Neural cell (in vitro differentiated cells): ENCODE measurements at regions not wholly inside any gene's neighbourhood (a gene's known extent, or its start where the extent isn't known, plus 50 kb on each side); places are given as distances from the start of the nearest gene placed in this dataset.

ENCODE experiments used
- H2AFZ ChIP-seq: fragments of 200-600, 300-800 bp; sonication (generic), shearing (Covaris generic); 2 replicates; pipeline ENCODE4 v1.6.0; 2014; ENCODE audit warnings: low read depth, mild to moderate bottlenecking, antibody characterized with exemption, low read length, moderate library complexity
- H3F3A ChIP-seq: fragments of 200-600 bp; shearing (Covaris generic); 2 replicates; pipeline ENCODE4 v1.6.1; 2016; ENCODE audit warnings: mild to moderate bottlenecking, moderate library complexity, mixed read lengths, antibody characterized with exemption, low read length; ENCODE audit not compliant: insufficient read depth, poor library complexity, severe bottlenecking
- H3K27ac ChIP-seq: fragments of 200-600, 300-800 bp; sonication (generic), shearing (Covaris generic); 2 replicates; pipeline ENCODE4 v1.5.1; 2014; ENCODE audit warnings: mild to moderate bottlenecking, low read length, moderate library complexity
- H3K27me3 ChIP-seq: fragments of 300-800, 200-600 bp; sonication (generic), shearing (Covaris generic); 2 replicates; pipeline ENCODE4 v1.6.0; 2014; ENCODE audit warnings: mild to moderate bottlenecking, low read depth, low read length, moderate library complexity; ENCODE audit not compliant: insufficient read depth
- H3K36me3 ChIP-seq: fragments of 300-800, 200-600 bp; sonication (generic), shearing (Covaris generic); 2 replicates; pipeline ENCODE4 v1.5.1; 2014; ENCODE audit warnings: mild to moderate bottlenecking, antibody characterized with exemption, low read length, moderate library complexity; ENCODE audit not compliant: insufficient read depth
- H3K4me2 ChIP-seq: fragments of 300-800, 200-600 bp; sonication (generic), shearing (Covaris generic); 2 replicates; pipeline ENCODE4 v1.6.0; 2014; ENCODE audit warnings: mild to moderate bottlenecking, low read length
- H3K4me3 ChIP-seq: fragments of 300-800, 200-600 bp; sonication (generic), shearing (Covaris generic); 2 replicates; pipeline ENCODE4 v1.5.1; 2014; ENCODE audit warnings: mild to moderate bottlenecking, low read length, moderate library complexity
- H3K79me2 ChIP-seq: fragments of 200-600 bp; shearing (Covaris generic); replicated peaks from 2 replicates; pipeline ENCODE4 v1.6.0; 2014; ENCODE audit warnings: mild to moderate bottlenecking, low read length, moderate library complexity; ENCODE audit not compliant: insufficient read depth
- H3K9ac ChIP-seq: fragments of 300-800, 200-600 bp; sonication (generic), shearing (Covaris generic); 2 replicates; pipeline ENCODE4 v1.6.1; 2016; ENCODE audit warnings: mild to moderate bottlenecking, low read length, mixed read lengths
- H3K9me2 ChIP-seq: fragments of 200-600 bp; shearing (Covaris generic); 2 replicates; pipeline ENCODE4 v1.6.1; 2016; ENCODE audit warnings: mild to moderate bottlenecking, low read length, mixed read lengths; ENCODE audit not compliant: insufficient read depth
- H3K9me3 ChIP-seq: fragments of 200-600, 300-800 bp; sonication (generic), shearing (Covaris generic); 2 replicates; pipeline ENCODE4 v1.6.1; 2016; ENCODE audit warnings: mild to moderate bottlenecking, mixed run types, low read length, moderate library complexity, mixed read lengths
- H4K20me1 ChIP-seq: fragments of 200-600 bp; shearing (Covaris generic); 2 replicates; pipeline ENCODE4 v1.6.1; 2016; ENCODE audit warnings: mild to moderate bottlenecking, mixed run types; ENCODE audit not compliant: insufficient read depth
- EP300 ChIP-seq: fragments of 450-650 bp; conservative IDR thresholded peaks from 2 replicates; pipeline ENCODE4 v1.6.1; 2014; ENCODE audit warnings: antibody characterized with exemption, mild to moderate bottlenecking, moderate library complexity; ENCODE audit not compliant: poor library complexity, severe bottlenecking
- EZH2 ChIP-seq: fragments of 200-600, 300-800 bp; shearing (Covaris generic), sonication (generic); IDR thresholded peaks from 2 replicates; pipeline ENCODE4 v1.6.1; 2014; ENCODE audit warnings: antibody characterized with exemption, low read length, borderline replicate concordance, mild to moderate bottlenecking; ENCODE audit not compliant: insufficient read depth, poor library complexity, severe bottlenecking
- MXI1 ChIP-seq: fragments of 450-650 bp; conservative IDR thresholded peaks from 2 replicates; pipeline ENCODE4 v1.6.1; 2014; ENCODE audit warnings: antibody characterized with exemption, mild to moderate bottlenecking; ENCODE audit not compliant: poor library complexity, severe bottlenecking
- POLR2AphosphoS5 ChIP-seq: IDR thresholded peaks from 2 replicates; pipeline ENCODE4 v1.6.1; 2012
- RAD21 ChIP-seq: fragments of 450-650 bp; conservative IDR thresholded peaks from 2 replicates; pipeline ENCODE4 v1.6.1; 2014; ENCODE audit warnings: antibody characterized with exemption, mild to moderate bottlenecking, moderate library complexity
- SMC3 ChIP-seq: fragments of 450-650 bp; conservative IDR thresholded peaks from 2 replicates; pipeline ENCODE4 v1.6.1; 2014; ENCODE audit warnings: antibody characterized with exemption, mild to moderate bottlenecking, moderate library complexity; ENCODE audit not compliant: poor library complexity
- TAF1 ChIP-seq: IDR thresholded peaks from 2 replicates; pipeline ENCODE4 v1.6.1; 2012; ENCODE audit warnings: low read depth
- TF ChIP-seq, protein P1 (sequence below): fragments of 450-650 bp; IDR thresholded peaks from 2 replicates; pipeline ENCODE4 v1.5.1; 2014; ENCODE audit warnings: antibody characterized with exemption, mild to moderate bottlenecking, moderate library complexity; ENCODE audit not compliant: poor library complexity, severe bottlenecking
- TF ChIP-seq, protein P2 (sequence below): IDR thresholded peaks from 2 replicates; pipeline ENCODE4 v1.6.1; 2012; ENCODE audit warnings: borderline replicate concordance

DNA sequence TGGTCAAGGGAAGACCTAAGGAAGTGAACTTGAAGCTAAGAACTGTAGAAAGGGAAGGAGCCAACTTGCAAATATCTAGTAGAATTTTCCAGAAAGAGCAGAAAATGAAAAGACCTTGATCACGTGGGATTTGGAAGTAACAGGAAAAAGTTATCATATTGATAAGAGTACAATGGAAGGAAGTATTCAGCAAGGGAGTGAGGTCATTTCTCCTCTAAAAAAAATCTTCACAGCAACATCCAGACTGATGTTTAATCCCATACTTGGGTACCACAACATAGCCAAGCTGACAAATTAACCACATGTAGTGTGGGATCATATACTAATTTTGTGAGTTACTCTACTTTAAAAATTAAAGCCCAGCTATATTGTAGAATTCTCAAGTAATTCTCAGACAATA lies 207.0 kb upstream of the CXCL12 start:
- Histone ChIP-seq H3K9me2 (no peaks in the 10 kb centered on the region), H3F3A (no peaks in the 10 kb centered on the region), H3K36me3 (no peaks in the 10 kb centered on the region), H3K9ac (no peak overlapping the region), H3K4me2 (no peak overlapping the region), H4K20me1 (no peaks in the 10 kb centered on the region), H3K9me3 (no peaks in the 10 kb centered on the region), H3K27ac (no peak overlapping the region), H3K27me3 (no peaks in the 10 kb centered on the region), H2AFZ (no peak overlapping the region), H3K79me2 (no peaks in the 10 kb centered on the region), H3K4me3 (no peak overlapping the region)
- TF ChIP-seq RAD21 (no peak), EZH2 (no peak)

DNA sequence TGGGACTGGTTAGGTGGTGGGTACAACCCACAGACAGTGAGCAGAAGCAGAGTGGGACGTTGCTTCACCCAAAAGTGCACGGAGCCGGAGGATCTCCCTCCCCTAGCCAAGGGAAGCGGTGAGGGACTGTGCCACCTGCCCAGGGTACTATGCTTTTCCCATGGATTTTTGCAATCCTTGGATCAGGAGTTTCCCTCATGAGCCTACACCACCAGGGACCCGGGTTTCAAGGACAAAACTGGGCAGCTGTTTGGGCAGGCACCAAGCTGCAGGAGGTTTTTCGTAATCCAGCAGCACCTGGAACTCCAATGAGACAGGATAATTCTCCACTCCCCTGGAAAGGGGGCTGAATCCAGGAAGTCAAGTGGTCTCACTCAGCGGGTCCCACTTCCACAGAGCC lies 209.1 kb upstream of the CXCL12 start:
- no peaks in the 10 kb centered on the region for H3K9me2 ChIP-seq
- H3K4me2 ChIP-seq: no peak overlapping the region

More for the DNA sequence above, 209.1 kb upstream of the CXCL12 start:
- no peak overlapping the region for H3K4me3 ChIP-seq
- H2AFZ ChIP-seq: no peak overlapping the region
- no peaks in the 10 kb centered on the region for H3K9me3 ChIP-seq
- H4K20me1 ChIP-seq: no peaks in the 10 kb centered on the region
- no peak for TF ChIP-seq MXI1
- no peak for TF ChIP-seq EP300
- no peak for TF ChIP-seq RAD21
- no peak for TF ChIP-seq POLR2AphosphoS5
- TF ChIP-seq TAF1: no peak
- TF ChIP-seq, protein P1, sequence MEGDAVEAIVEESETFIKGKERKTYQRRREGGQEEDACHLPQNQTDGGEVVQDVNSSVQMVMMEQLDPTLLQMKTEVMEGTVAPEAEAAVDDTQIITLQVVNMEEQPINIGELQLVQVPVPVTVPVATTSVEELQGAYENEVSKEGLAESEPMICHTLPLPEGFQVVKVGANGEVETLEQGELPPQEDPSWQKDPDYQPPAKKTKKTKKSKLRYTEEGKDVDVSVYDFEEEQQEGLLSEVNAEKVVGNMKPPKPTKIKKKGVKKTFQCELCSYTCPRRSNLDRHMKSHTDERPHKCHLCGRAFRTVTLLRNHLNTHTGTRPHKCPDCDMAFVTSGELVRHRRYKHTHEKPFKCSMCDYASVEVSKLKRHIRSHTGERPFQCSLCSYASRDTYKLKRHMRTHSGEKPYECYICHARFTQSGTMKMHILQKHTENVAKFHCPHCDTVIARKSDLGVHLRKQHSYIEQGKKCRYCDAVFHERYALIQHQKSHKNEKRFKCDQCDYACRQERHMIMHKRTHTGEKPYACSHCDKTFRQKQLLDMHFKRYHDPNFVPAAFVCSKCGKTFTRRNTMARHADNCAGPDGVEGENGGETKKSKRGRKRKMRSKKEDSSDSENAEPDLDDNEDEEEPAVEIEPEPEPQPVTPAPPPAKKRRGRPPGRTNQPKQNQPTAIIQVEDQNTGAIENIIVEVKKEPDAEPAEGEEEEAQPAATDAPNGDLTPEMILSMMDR: no peak
- no peak for TF ChIP-seq SMC3
- TF ChIP-seq EZH2: no peak
- TF ChIP-seq, protein P2, sequence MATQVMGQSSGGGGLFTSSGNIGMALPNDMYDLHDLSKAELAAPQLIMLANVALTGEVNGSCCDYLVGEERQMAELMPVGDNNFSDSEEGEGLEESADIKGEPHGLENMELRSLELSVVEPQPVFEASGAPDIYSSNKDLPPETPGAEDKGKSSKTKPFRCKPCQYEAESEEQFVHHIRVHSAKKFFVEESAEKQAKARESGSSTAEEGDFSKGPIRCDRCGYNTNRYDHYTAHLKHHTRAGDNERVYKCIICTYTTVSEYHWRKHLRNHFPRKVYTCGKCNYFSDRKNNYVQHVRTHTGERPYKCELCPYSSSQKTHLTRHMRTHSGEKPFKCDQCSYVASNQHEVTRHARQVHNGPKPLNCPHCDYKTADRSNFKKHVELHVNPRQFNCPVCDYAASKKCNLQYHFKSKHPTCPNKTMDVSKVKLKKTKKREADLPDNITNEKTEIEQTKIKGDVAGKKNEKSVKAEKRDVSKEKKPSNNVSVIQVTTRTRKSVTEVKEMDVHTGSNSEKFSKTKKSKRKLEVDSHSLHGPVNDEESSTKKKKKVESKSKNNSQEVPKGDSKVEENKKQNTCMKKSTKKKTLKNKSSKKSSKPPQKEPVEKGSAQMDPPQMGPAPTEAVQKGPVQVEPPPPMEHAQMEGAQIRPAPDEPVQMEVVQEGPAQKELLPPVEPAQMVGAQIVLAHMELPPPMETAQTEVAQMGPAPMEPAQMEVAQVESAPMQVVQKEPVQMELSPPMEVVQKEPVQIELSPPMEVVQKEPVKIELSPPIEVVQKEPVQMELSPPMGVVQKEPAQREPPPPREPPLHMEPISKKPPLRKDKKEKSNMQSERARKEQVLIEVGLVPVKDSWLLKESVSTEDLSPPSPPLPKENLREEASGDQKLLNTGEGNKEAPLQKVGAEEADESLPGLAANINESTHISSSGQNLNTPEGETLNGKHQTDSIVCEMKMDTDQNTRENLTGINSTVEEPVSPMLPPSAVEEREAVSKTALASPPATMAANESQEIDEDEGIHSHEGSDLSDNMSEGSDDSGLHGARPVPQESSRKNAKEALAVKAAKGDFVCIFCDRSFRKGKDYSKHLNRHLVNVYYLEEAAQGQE: no peak
- H3K36me3 ChIP-seq: no peaks in the 10 kb centered on the region
- H3K27me3 ChIP-seq: no peaks in the 10 kb centered on the region
- H3F3A ChIP-seq: no peaks in the 10 kb centered on the region
- H3K79me2 ChIP-seq: no peaks in the 10 kb centered on the region
- H3K9ac ChIP-seq: no peak overlapping the region
- H3K27ac ChIP-seq: no peak overlapping the region
